K562 (cell line): ENCODE measurements at regions not wholly inside any gene's neighbourhood (a gene's known extent, or its start where the extent isn't known, plus 50 kb on each side); places are given as distances from the start of the nearest gene placed in this dataset.

Source experiments
- ATAC-seq: fragments of 200-7000 bp; cut with Tn5 transposase; 3 replicates; pipeline ENCODE4 v1.9.1; 2020; ENCODE audit warnings: moderate library complexity
- BruUV-seq: library from RNA; stranded (reverse); fragments of 400-500 nt; replicated peaks from 2 replicates; lab custom pipeline; 2021; lab: Mats Ljungman, UMichigan
- CTCF ChIA-PET: fragments of 300-600 bp; formaldehyde crosslinking; extraction: SDS; loops from one replicate; lab custom pipeline; 2021; ENCODE audit warnings: low intra/inter-chr PET ratio; lab: Yijun Ruan, JAX
- POLR2A ChIA-PET: fragments of 300-600, 350-650 bp; sonication (Branson Sonifier 250); formaldehyde crosslinking; extraction: SDS; loops from one replicate; lab custom pipeline; 2021; ENCODE audit warnings: antibody characterized with exemption, inconsistent platforms; lab: Yijun Ruan, JAX
- DNase-seq, 4 experiments: peaks; one replicate each; pipeline versions ENCODE4 v3.0.0 to v3.0.0-alpha.2; 2011 to 2018; ENCODE audit warnings: low spot score in 3 of 4, mixed read lengths in 3 of 4; ENCODE audit errors: extremely low read depth in 1 of 4
- FAIRE-seq: peaks from 2 replicates; lab custom pipeline; 2011; peaks lifted over from hg19 to GRCh38; lab: Jason Lieb, UNC
- H2AFZ ChIP-seq: 2 replicates; pipeline ENCODE4 v1.6.0; 2011; ENCODE audit warnings: low read depth, low read length, control low read depth, inconsistent platforms
- H3K27ac ChIP-seq: fragments of 200-600 bp; 3 replicates; pipeline ENCODE4 v1.8.0; 2011; ENCODE audit warnings: low read depth, mild to moderate bottlenecking, control low read depth, inconsistent platforms, low read length, moderate library complexity, mixed read lengths; ENCODE audit errors: extremely low read depth
- H3K27me3 ChIP-seq, 2 experiments: fragments of 300-600 bp in 1 of 2; 2 replicates in 1 of 2; 3 replicates in 1 of 2; pipeline versions ENCODE4 v1.6.0 to v1.8.0; 2011; ENCODE audit warnings: inconsistent platforms in 2 of 2, low read length in 2 of 2, mild to moderate bottlenecking in 1 of 2, mixed read lengths in 1 of 2, moderate library complexity in 1 of 2; ENCODE audit not compliant: control insufficient read depth in 2 of 2, insufficient read depth in 2 of 2
- H3K36me3 ChIP-seq: fragments of 300-600 bp; 3 replicates; pipeline ENCODE4 v1.8.0; 2011; ENCODE audit warnings: mild to moderate bottlenecking, low read length, inconsistent platforms; ENCODE audit not compliant: control insufficient read depth, insufficient read depth
- H3K4me1 ChIP-seq, 2 experiments: fragments of 200-600 bp in 1 of 2; replicated peaks in 1 of 2; 2 replicates in 1 of 2; 3 replicates in 1 of 2; pipeline versions ENCODE4 v1.5.1 to v1.8.0; 2011; ENCODE audit warnings: inconsistent platforms in 2 of 2, low read length in 2 of 2, mild to moderate bottlenecking in 1 of 2, mixed read lengths in 1 of 2, moderate library complexity in 1 of 2; ENCODE audit not compliant: control insufficient read depth in 2 of 2, insufficient read depth in 2 of 2
- H3K4me2 ChIP-seq: 2 replicates; pipeline ENCODE4 v1.6.1; 2011; ENCODE audit warnings: low read length, control low read depth, inconsistent platforms, mixed read lengths; ENCODE audit not compliant: insufficient read depth
- H3K4me3 ChIP-seq: fragments of 200-600 bp; sonication (generic), shearing (Covaris generic); 2 replicates; pipeline ENCODE4 v1.5.1; 2016; ENCODE audit warnings: control low read depth, inconsistent platforms
- H3K79me2 ChIP-seq: fragments of 200-600 bp; 3 replicates; pipeline ENCODE4 v1.8.0; 2011; ENCODE audit warnings: low read length, inconsistent platforms; ENCODE audit not compliant: control insufficient read depth, insufficient read depth
- H3K9ac ChIP-seq, 2 experiments: 2 replicates each; pipeline versions ENCODE4 v1.6.0 to v1.6.1; 2011; ENCODE audit warnings: low read depth in 2 of 2, low read length in 2 of 2, control low read depth in 1 of 2, inconsistent platforms in 1 of 2, mild to moderate bottlenecking in 1 of 2, mixed read lengths in 1 of 2; ENCODE audit not compliant: insufficient read depth in 1 of 2
- H3K9me1 ChIP-seq: one replicate; pipeline ENCODE4 v1.6.0; 2011; ENCODE audit warnings: inconsistent platforms, mild to moderate bottlenecking, low read length, moderate library complexity; ENCODE audit not compliant: control insufficient read depth, insufficient read depth
- H3K9me3 ChIP-seq: replicated peaks from 2 replicates; pipeline ENCODE4 v1.5.1; 2011; ENCODE audit warnings: low read depth, low read length, inconsistent platforms; ENCODE audit not compliant: control insufficient read depth, insufficient read depth
- H4K20me1 ChIP-seq: replicated peaks from 2 replicates; pipeline ENCODE4 v1.6.1; 2011; ENCODE audit warnings: low read length, inconsistent platforms, mixed read lengths; ENCODE audit not compliant: control insufficient read depth, insufficient read depth
- ARID1B ChIP-seq: fragments of 450-650 bp; IDR thresholded peaks from 2 replicates; pipeline ENCODE4 v1.6.1; 2016; ENCODE audit warnings: antibody characterized with exemption, mild to moderate bottlenecking, inconsistent platforms
- BDP1 ChIP-seq: IDR thresholded peaks from 3 replicates; pipeline ENCODE4 v1.6.1; 2011; ENCODE audit not compliant: insufficient read length, insufficient read depth
- CLOCK ChIP-seq: fragments of 250-450 bp; sonication (Bioruptor Pico); IDR thresholded peaks from 2 replicates; pipeline ENCODE4 v1.4.0; 2020; ENCODE audit warnings: mild to moderate bottlenecking, moderate library complexity, borderline replicate concordance
- HDGF ChIP-seq: fragments of 450-650 bp; IDR thresholded peaks from 2 replicates; pipeline ENCODE4 v1.6.1; 2016
- HMGXB4 ChIP-seq: sonication (generic); formaldehyde crosslinking; IDR thresholded peaks from 2 replicates; pipeline ENCODE4 v1.8.1; 2023; ENCODE audit warnings: mild to moderate bottlenecking, missing genetic modification reagents
- MAX ChIP-seq: sonication (generic); formaldehyde crosslinking; IDR thresholded peaks from 2 replicates; pipeline ENCODE4 v1.9.0; 2022; ENCODE audit warnings: mild to moderate bottlenecking, missing genetic modification reagents
- MCM5 ChIP-seq: fragments of 450-650 bp; IDR thresholded peaks from 2 replicates; pipeline ENCODE4 v1.6.1; 2016; ENCODE audit warnings: low read depth
- MTF1 ChIP-seq: fragments of 250-450 bp; sonication (Bioruptor Pico); IDR thresholded peaks from 2 replicates; pipeline ENCODE4 v1.9.0; 2021; ENCODE audit warnings: moderate library complexity, mild to moderate bottlenecking, inconsistent platforms, borderline replicate concordance
- MXI1 ChIP-seq: IDR thresholded peaks from 2 replicates; pipeline ENCODE4 v1.6.1; 2011; ENCODE audit warnings: low read depth, mild to moderate bottlenecking, improper control_type of control experiment, low read length
- PHB2 ChIP-seq: fragments of 450-650 bp; IDR thresholded peaks from 2 replicates; pipeline ENCODE4 v1.6.1; 2017; ENCODE audit warnings: low read depth
- ZNF24 ChIP-seq: fragments of 450-650 bp; IDR thresholded peaks from 2 replicates; pipeline ENCODE4 v1.6.1; 2016
- ZNF263 ChIP-seq: sonication (generic); formaldehyde crosslinking; IDR thresholded peaks from 2 replicates; pipeline ENCODE4 v1.8.0; 2022; ENCODE audit warnings: mild to moderate bottlenecking, missing genetic modification reagents, borderline replicate concordance
- ZNF395 ChIP-seq: fragments of 200-800 bp; sonication (Bioruptor generic); IDR thresholded peaks from 2 replicates; pipeline ENCODE4 v1.6.1; 2017; ENCODE audit warnings: missing genetic modification characterization, missing compliant biosample characterization
- WGBS: fragments of 100-300 bp; shearing (Covaris generic); methylation state at CpG from one replicate; pipeline ENCODE4 v1.1.6; 2016; ENCODE audit warnings: low coverage, mixed read lengths; ENCODE audit not compliant: insufficient coverage; ENCODE audit errors: missing lambda C conversion rate; 5-methylcytosine and 5-hydroxymethylcytosine counted together
- in situ Hi-C: fragments of 300-500 bp; cut with MboI; formaldehyde crosslinking; loops from 4 replicates; pipeline ENCODE4 v1.15.0; 2018; ENCODE audit warnings: inconsistent platforms, mixed read lengths
- intact Hi-C: fragments of 100-400 bp; cut with micrococcal nuclease; formaldehyde crosslinking; loops from 2 replicates; pipeline ENCODE4 v1.14.2; 2022

GRCh38 chr14:105871590-105871989, 345.2 kb downstream of the TMEM121 start:
- Histone ChIP-seq H3K4me1 (no peaks in the 10 kb centered on the region), H4K20me1 (no peaks in the 10 kb centered on the region), H3K9me3 (no peaks in the 10 kb centered on the region), H3K79me2 (no peaks in the 10 kb centered on the region), H3K27me3 (no peaks in the 10 kb centered on the region), H3K4me3 (no peak overlapping the region), H3K9me1 (no peaks in the 10 kb centered on the region), H3K36me3 (no peaks in the 10 kb centered on the region), H3K27ac (no peak overlapping the region), H3K4me2 (no peak overlapping the region), H3K9ac (no peak overlapping the region), H2AFZ (no peak overlapping the region)
- FAIRE-seq (no peak), ATAC-seq (no peak), DNase-seq (no peak)
- CTCF ChIA-PET = no interaction called here
- WGBS = 0% methylated on average over 3 of the region's 3 CpGs
- no TSS peak for BruUV-seq
- in situ Hi-C loops = no loop called here
- TF ChIP-seq HMGXB4 (CRISPR knock-in tag) (no peak), ZNF263 (CRISPR knock-in tag) (no peak), BDP1 (no peak), MCM5 (no peak), ARID1B (no peak), ZNF24 (no peak), MAX (no peak), ZNF395 (no peak), MXI1 (no peak), PHB2 (no peak), HDGF (no peak), MTF1 (CRISPR knock-in tag) (no peak), CLOCK (CRISPR knock-in tag) (no peak)
- intact Hi-C loops = no loop called here
- POLR2A ChIA-PET = no interaction called here
